Esophagus muscularis mucosa (tissue), 4 donors: ENCODE measurements at regions not wholly inside any gene's neighbourhood (a gene's known extent, or its start where the extent isn't known, plus 50 kb on each side); places are given as distances from the start of the nearest gene placed in this dataset.

Experiments used
- DNase-seq: peaks from one replicate; pipeline ENCODE4 v3.0.0-alpha.2; 2017; ENCODE audit errors: extremely low spot score
- H3K27ac ChIP-seq, 4 donors: fragments of 200-600 bp; sonication (generic); replicated peaks in 1 of 4; 1 replicate in 3 of 4; 2 replicates in 1 of 4; pipeline ENCODE4 v1.5.1; 2016 to 2019; ENCODE audit warnings: mild to moderate bottlenecking in 1 of 4
- H3K27me3 ChIP-seq, 4 donors: fragments of 200-600 bp; sonication (generic); one replicate each; pipeline versions ENCODE4 v1.5.1 to v1.6.0; 2016 to 2019
- H3K36me3 ChIP-seq, 4 donors: fragments of 200-600 bp; sonication (generic); one replicate each; pipeline ENCODE4 v1.5.1; 2016 to 2019
- H3K4me1 ChIP-seq, 4 donors: fragments of 200-600 bp; sonication (generic); one replicate each; pipeline ENCODE4 v1.5.1; 2016 to 2019
- H3K4me3 ChIP-seq, 4 donors: fragments of 200-600 bp; sonication (generic); 1 replicate in 2 of 4; 2 replicates in 2 of 4; pipeline ENCODE4 v1.5.1; 2016 to 2019; ENCODE audit warnings: mild to moderate bottlenecking in 4 of 4, moderate library complexity in 1 of 4
- H3K9me3 ChIP-seq, 4 donors: fragments of 200-600 bp; sonication (generic); 1 replicate in 3 of 4; 2 replicates in 1 of 4; pipeline ENCODE4 v1.5.1; 2016 to 2019
- CTCF ChIP-seq, 3 experiments: fragments of 200-600 bp in 2 of 3; fragments of 450-650 bp in 1 of 3; sonication (generic) in 2 of 3; IDR thresholded peaks; one replicate each; pipeline ENCODE4 v1.5.1; 2017 to 2019; ENCODE audit warnings: antibody characterized with exemption in 3 of 3, mild to moderate bottlenecking in 2 of 3, moderate library complexity in 1 of 3
- EP300 ChIP-seq: sonication (generic); formaldehyde crosslinking; IDR thresholded peaks from one replicate; pipeline ENCODE4 v1.6.1; 2017; ENCODE audit warnings: antibody characterized with exemption
- POLR2A ChIP-seq: fragments of 450-650 bp; IDR thresholded peaks from one replicate; pipeline ENCODE4 v1.6.1; 2017; ENCODE audit warnings: antibody characterized with exemption, moderate library complexity, mild to moderate bottlenecking, low read depth
- POLR2AphosphoS5 ChIP-seq, 2 donors: sonication (generic); formaldehyde crosslinking; IDR thresholded peaks; one replicate each; pipeline ENCODE4 v1.6.1; 2017; ENCODE audit warnings: antibody characterized with exemption in 2 of 2
- WGBS: methylation state at CpG from one replicate; pipeline ENCODE4 v1.1.5; 2018; 5-methylcytosine and 5-hydroxymethylcytosine counted together
- intact Hi-C: fragments of 100-400 bp; cut with DNase I; formaldehyde crosslinking; loops from one replicate; pipeline ENCODE4 v1.15.1; 2023

GRCh38 chrX:150167482-150168324, 195.4 kb upstream of the MAMLD1 start:
- Histone ChIP-seq H3K9me3 (no peaks in the 10 kb centered on the region), H3K36me3 (no peaks in the 10 kb centered on the region), H3K4me1 (no peaks in the 10 kb centered on the region), H3K27ac (no peak overlapping the region), H3K4me3 (no peak overlapping the region), H3K27me3 (no peaks in the 10 kb centered on the region)
- WGBS: 66% methylated on average over 5 of the region's 5 CpGs
- intact Hi-C loops: no loop called here
- TF ChIP-seq POLR2AphosphoS5 (IDR thresholded peaks at IDR 0.05) (no peak), EP300 (no peak), CTCF (IDR thresholded peaks at IDR 0.05) (no peak), POLR2A (no peak)
- DNase-seq: peak; percentile 47

- DNase-seq: peak; percentile 37
- Histone ChIP-seq H3K27me3 (no peaks in the 10 kb centered on the region), H3K4me1 (no peaks in the 10 kb centered on the region), H3K36me3 (no peaks in the 10 kb centered on the region), H3K4me3 (no peak overlapping the region), H3K27ac (no peak overlapping the region), H3K9me3 (no peaks in the 10 kb centered on the region)
- TF ChIP-seq CTCF (IDR thresholded peaks at IDR 0.05) (no peak), POLR2AphosphoS5 (IDR thresholded peaks at IDR 0.05) (no peak), EP300 (no peak), POLR2A (no peak)
- intact Hi-C loops: no loop called here
These were observed 181.0 kb upstream of the MAMLD1 start for GRCh38 chrX:150182161-150182560.

- H3K36me3 ChIP-seq: no peaks in the 10 kb centered on the region
- H3K4me1 ChIP-seq: no peaks in the 10 kb centered on the region
- TF ChIP-seq POLR2AphosphoS5 (IDR thresholded peaks at IDR 0.05) (no peak), CTCF (IDR thresholded peaks at IDR 0.05) (no peak), POLR2A (no peak), EP300 (no peak)
- peak; percentile 34 for DNase-seq
- H3K27me3 ChIP-seq: no peaks in the 10 kb centered on the region
- WGBS: 73% methylated on average over 3 of the region's 3 CpGs
- intact Hi-C loops: no loop called here
- no peaks in the 10 kb centered on the region for H3K9me3 ChIP-seq
- no peak overlapping the region for H3K4me3 ChIP-seq
- H3K27ac ChIP-seq: no peak overlapping the region
These were observed 178.6 kb upstream of the MAMLD1 start for GRCh38 chrX:150184491-150184890.

- no peaks in the 10 kb centered on the region for H3K36me3 ChIP-seq
- 86% methylated on average over 5 of the region's 5 CpGs for WGBS
- no peaks in the 10 kb centered on the region for H3K4me1 ChIP-seq
- H3K4me3 ChIP-seq: no peak overlapping the region
- no peak overlapping the region for H3K27ac ChIP-seq
- intact Hi-C loops: no loop called here
- TF ChIP-seq POLR2AphosphoS5 (IDR thresholded peaks at IDR 0.05): no peak
- TF ChIP-seq CTCF (IDR thresholded peaks at IDR 0.05): no peak
- DNase-seq: peak; percentile 34
- H3K27me3 ChIP-seq: no peaks in the 10 kb centered on the region
- H3K9me3 ChIP-seq: no peaks in the 10 kb centered on the region
These were observed 177.4 kb upstream of the MAMLD1 start for GRCh38 chrX:150185766-150186165.

GRCh38 chrX:150192816-150193215, 170.3 kb upstream of the MAMLD1 start:
- 61% methylated on average over 5 of the region's 5 CpGs for WGBS
- Histone ChIP-seq H3K27me3 (no peaks in the 10 kb centered on the region), H3K27ac (no peak overlapping the region), H3K4me1 (no peaks in the 10 kb centered on the region), H3K36me3 (no peaks in the 10 kb centered on the region), H3K9me3 (no peaks in the 10 kb centered on the region), H3K4me3 (no peak overlapping the region)
- intact Hi-C loops: no loop called here
- TF ChIP-seq CTCF (IDR thresholded peaks at IDR 0.05): no peak
- no peak for TF ChIP-seq EP300
- TF ChIP-seq POLR2AphosphoS5 (IDR thresholded peaks at IDR 0.05): no peak
- no peak for TF ChIP-seq POLR2A
- peak; percentile 8 for DNase-seq
